Upper lobe of left lung (tissue), 4 donors: ENCODE measurements at regions not wholly inside any gene's neighbourhood (a gene's known extent, or its start where the extent isn't known, plus 50 kb on each side); places are given as distances from the start of the nearest gene placed in this dataset.

ENCODE experiments used
- CTCF ChIP-seq, 6 experiments: fragments of 450-650 bp in 4 of 6; fragments of 200-600 bp in 2 of 6; sonication (generic) in 2 of 6; IDR thresholded peaks; one replicate each; pipeline ENCODE4 v1.5.1; 2016 to 2019; ENCODE audit warnings: antibody characterized with exemption in 6 of 6
- EP300 ChIP-seq, 4 donors: sonication (generic); formaldehyde crosslinking; IDR thresholded peaks; one replicate each; pipeline ENCODE4 v1.5.1; 2017; ENCODE audit warnings: antibody characterized with exemption in 4 of 4, control low read depth in 2 of 4
- POLR2A ChIP-seq, 4 donors: fragments of 450-650 bp; IDR thresholded peaks; one replicate each; pipeline ENCODE4 v1.5.1; 2016 to 2017; ENCODE audit warnings: antibody characterized with exemption in 4 of 4, mild to moderate bottlenecking in 2 of 4
- POLR2AphosphoS5 ChIP-seq, 2 donors: sonication (generic); formaldehyde crosslinking; IDR thresholded peaks; one replicate each; pipeline ENCODE4 v1.5.1; 2017; ENCODE audit warnings: antibody characterized with exemption in 2 of 2

GRCh38 chr22:49238181-49239141 is 589.2 kb downstream of the BRD1 start:
- TF ChIP-seq POLR2AphosphoS5 (IDR thresholded peaks at IDR 0.05) (no peak), CTCF (IDR thresholded peaks at IDR 0.05) (no peak), POLR2A (IDR thresholded peaks at IDR 0.05) (no peak), EP300 (IDR thresholded peaks at IDR 0.05) (no peak)
